ENCODE measurements at regions not wholly inside any gene's neighbourhood (a gene's known extent, or its start where the extent isn't known, plus 50 kb on each side); places are given as distances from the start of the nearest gene placed in this dataset.

- TF ChIP-seq REST (IDR thresholded peaks at IDR 0.05; ENCODE audit: insufficient read depth in 1 of 2, low read depth in 2 of 2, low read length in 2 of 2): no peak
- no peak for TF ChIP-seq SIN3A (IDR thresholded peaks at IDR 0.05; ENCODE audit: borderline replicate concordance, insufficient read depth, low read length)
- TF ChIP-seq FOXP2 (optimal IDR thresholded peaks at IDR 0.05; ENCODE audit: borderline replicate concordance, extremely low read depth, extremely low read length, insufficient read depth): no peak
- no peak for TF ChIP-seq POLR2AphosphoS5 (IDR thresholded peaks at IDR 0.05; ENCODE audit: low read depth, low read length)
These were observed 1357.9 kb upstream of the CELF4 start for GRCh38 chr18:38923540-38923939.

GRCh38 chr18:38923126-38923525 lies 1357.5 kb upstream of the CELF4 start:
- TF ChIP-seq SIN3A (IDR thresholded peaks at IDR 0.05; ENCODE audit: borderline replicate concordance, insufficient read depth, low read length) (no peak), TAF1 (IDR thresholded peaks at IDR 0.05; ENCODE audit: borderline replicate concordance, insufficient read depth, low read length) (no peak)

GRCh38 chr18:38909972-38910371 lies 1344.4 kb upstream of the CELF4 start:
- TF ChIP-seq FOXP2 (optimal IDR thresholded peaks at IDR 0.05; ENCODE audit: borderline replicate concordance, extremely low read depth, extremely low read length, insufficient read depth) (no peak), REST (IDR thresholded peaks at IDR 0.05; ENCODE audit: insufficient read depth in 1 of 2, low read depth in 2 of 2, low read length in 2 of 2) (no peak), TAF1 (IDR thresholded peaks at IDR 0.05; ENCODE audit: borderline replicate concordance, insufficient read depth, low read length) (no peak), POLR2AphosphoS5 (IDR thresholded peaks at IDR 0.05; ENCODE audit: low read depth, low read length) (no peak), SIN3A (IDR thresholded peaks at IDR 0.05; ENCODE audit: borderline replicate concordance, insufficient read depth, low read length) (no peak)

- TF ChIP-seq FOXP2 (optimal IDR thresholded peaks at IDR 0.05; ENCODE audit: borderline replicate concordance, extremely low read depth, extremely low read length, insufficient read depth) (no peak), POLR2AphosphoS5 (IDR thresholded peaks at IDR 0.05; ENCODE audit: low read depth, low read length) (no peak), SIN3A (IDR thresholded peaks at IDR 0.05; ENCODE audit: borderline replicate concordance, insufficient read depth, low read length) (no peak), TAF1 (IDR thresholded peaks at IDR 0.05; ENCODE audit: borderline replicate concordance, insufficient read depth, low read length) (no peak), REST (IDR thresholded peaks at IDR 0.05; ENCODE audit: insufficient read depth in 1 of 2, low read depth in 2 of 2, low read length in 2 of 2) (no peak)
These were observed 1337.2 kb upstream of the CELF4 start for GRCh38 chr18:38902796-38903195.

GRCh38 chr18:38900445-38900844 lies 1334.8 kb upstream of the CELF4 start:
- TF ChIP-seq POLR2AphosphoS5 (IDR thresholded peaks at IDR 0.05; ENCODE audit: low read depth, low read length) (no peak), SIN3A (IDR thresholded peaks at IDR 0.05; ENCODE audit: borderline replicate concordance, insufficient read depth, low read length) (no peak), FOXP2 (optimal IDR thresholded peaks at IDR 0.05; ENCODE audit: borderline replicate concordance, extremely low read depth, extremely low read length, insufficient read depth) (no peak), TAF1 (IDR thresholded peaks at IDR 0.05; ENCODE audit: borderline replicate concordance, insufficient read depth, low read length) (no peak), REST (IDR thresholded peaks at IDR 0.05; ENCODE audit: insufficient read depth in 1 of 2, low read depth in 2 of 2, low read length in 2 of 2) (no peak)

All from PFSK-1 (cell line).